CD4-positive, alpha-beta T cell treated with Interleukin-12 subunit alpha and Interleukin-12 subunit beta, for 1 hour (primary cell): ENCODE measurements at regions not wholly inside any gene's neighbourhood (a gene's known extent, or its start where the extent isn't known, plus 50 kb on each side); places are given as distances from the start of the nearest gene placed in this dataset.
"Not testable (repeated sequence)": the region's sequence is repeated elsewhere in the genome, so short reads cannot be mapped to it uniquely, and the experiment has no call there.

Experiments
- DNase-seq: peaks from one replicate; pipeline ENCODE4 v3.0.0-alpha.2; 2020

DNA sequence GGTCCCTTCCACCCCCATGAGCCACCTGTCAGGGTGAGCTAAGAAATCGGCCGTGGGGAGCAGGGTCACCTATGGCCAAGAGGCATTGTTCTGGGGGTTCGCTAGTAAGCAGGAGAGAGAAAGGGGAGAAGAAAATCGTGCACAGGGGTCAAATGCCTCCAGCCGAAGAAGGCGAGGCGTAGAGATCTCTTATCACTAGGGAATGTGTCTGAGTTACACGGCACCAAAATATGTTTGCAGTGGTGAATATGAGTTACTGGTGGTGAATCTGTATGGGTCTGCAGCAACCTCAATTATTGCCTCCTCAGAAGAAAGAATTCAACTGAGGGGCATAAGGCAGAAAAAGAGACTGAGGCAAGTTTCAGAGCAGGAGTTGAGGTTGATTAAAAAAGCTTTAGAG, 54.2 kb upstream of the RABGAP1L start:
- DNase-seq: no peak

DNA sequence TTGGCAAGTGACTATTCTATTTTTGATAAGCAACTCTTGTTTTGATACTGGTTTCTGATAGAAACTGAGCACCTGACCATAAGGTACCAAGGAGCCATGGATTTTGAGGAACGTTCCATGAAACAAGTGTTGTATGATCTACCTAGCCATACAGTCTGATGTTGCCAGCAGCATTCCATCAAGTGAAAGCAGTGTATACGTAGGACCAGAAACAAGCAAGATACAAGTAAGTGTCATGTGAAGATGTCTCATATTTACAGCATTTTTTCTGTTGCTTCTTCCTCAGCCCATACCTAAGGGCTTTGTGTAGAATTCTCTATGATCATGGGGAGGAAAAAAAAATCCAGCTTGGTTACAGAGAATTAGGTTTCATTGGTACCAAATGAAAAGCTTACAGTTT, 55.6 kb upstream of the RABGAP1L start:
- no peak for DNase-seq

DNA sequence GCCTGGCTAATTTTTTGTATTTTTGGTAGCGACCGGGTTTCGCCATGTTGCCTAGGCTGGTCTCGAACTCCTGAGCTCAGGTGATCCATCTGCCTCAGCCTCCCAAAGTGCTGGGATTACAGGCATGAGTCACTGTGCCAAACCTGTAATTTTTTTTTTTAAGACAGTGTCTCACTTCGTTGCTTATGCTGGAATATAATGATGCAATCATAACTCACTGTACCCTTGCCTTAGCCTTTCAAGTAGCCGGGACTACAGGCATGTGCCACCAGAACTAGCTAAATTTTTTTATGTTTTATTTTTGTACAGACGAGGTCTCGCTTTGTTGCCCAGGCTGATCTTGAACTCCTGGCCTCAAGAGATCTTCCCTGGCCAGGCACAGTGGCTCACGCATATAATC, 57.3 kb upstream of the RABGAP1L start:
- not testable (repeated sequence) for DNase-seq

DNA sequence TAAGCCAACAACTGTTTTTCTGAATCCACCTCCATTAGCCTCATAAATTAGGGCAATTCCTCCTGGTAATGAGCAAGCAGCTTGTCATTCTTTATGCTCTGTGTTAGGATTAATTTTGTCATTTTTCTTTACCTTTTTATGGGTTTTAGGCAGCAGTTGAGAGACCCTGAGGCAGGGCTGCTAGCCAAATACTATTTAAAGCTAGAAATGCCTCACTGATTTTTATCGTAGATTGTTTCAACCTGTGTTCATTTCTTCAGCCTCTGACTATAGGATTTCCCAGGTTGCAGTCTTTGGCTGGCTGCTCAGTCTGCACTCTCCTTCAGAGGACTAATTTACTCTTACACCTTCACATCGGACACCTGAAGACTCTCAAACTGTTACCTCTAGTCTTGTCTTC, 61.9 kb upstream of the RABGAP1L start:
- no peak for DNase-seq

GRCh38 chr1:174093789-174094188, 65.5 kb upstream of the RABGAP1L start:
- peak; percentile 13 for DNase-seq

- DNase-seq: no peak
These were observed 68.3 kb upstream of the RC3H1 start for GRCh38 chr1:174090471-174090870.

- DNase-seq: no peak
These were observed 58.7 kb upstream of the RC3H1 start for GRCh38 chr1:174080819-174081218.

DNA sequence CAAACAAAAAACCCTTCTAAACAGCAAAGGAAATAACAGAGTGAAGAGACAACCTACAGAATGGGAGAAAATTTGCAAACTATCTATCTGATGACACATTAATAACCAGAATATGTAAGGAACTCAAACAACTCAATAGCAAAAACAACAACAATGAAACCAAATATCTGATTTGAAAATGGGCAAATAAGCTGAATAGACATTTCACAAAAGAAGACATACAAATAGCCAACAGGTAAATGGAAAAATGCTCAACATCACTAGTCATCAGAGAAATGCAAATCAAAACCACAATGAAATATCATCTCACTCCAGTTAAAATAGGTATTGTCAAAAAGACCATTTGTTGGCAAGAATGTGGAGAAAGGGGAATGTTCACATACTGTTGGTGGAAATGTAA, 57.6 kb upstream of the RC3H1 start:
- no peak for DNase-seq

- not testable (repeated sequence) for DNase-seq
These were observed 56.8 kb upstream of the RC3H1 start for GRCh38 chr1:174078916-174079315.

- no peak for DNase-seq
These were observed 55.8 kb upstream of the RC3H1 start for GRCh38 chr1:174077749-174078490.

- no peak for DNase-seq
These were observed 53.1 kb upstream of the RC3H1 start for GRCh38 chr1:174075245-174075692.

- DNase-seq: peak; percentile 9
These were observed 52.6 kb upstream of the RC3H1 start for GRCh38 chr1:174074757-174075156.

- no peak for DNase-seq
These were observed 50.4 kb upstream of the RC3H1 start for GRCh38 chr1:174072581-174072980.
